Natural killer cell treated with Interleukin-12 subunit alpha and Interleukin-12 subunit beta and Interleukin-15 and Interleukin-18, amount 100 ng/mL, for 72 hours (primary cell): ENCODE measurements at regions not wholly inside any gene's neighbourhood (a gene's known extent, or its start where the extent isn't known, plus 50 kb on each side); places are given as distances from the start of the nearest gene placed in this dataset.
"Not testable (repeated sequence)": the region's sequence is repeated elsewhere in the genome, so short reads cannot be mapped to it uniquely, and the experiment has no call there.

Experiments used
- ATAC-seq, 2 donors: fragments of 150-1000 bp; cut with Tn5 transposase in 1 of 2; sonication (Bioruptor Pico), chemical (Tn5 transposase) in 1 of 2; 2 replicates each; pipeline ENCODE4 v1.10.0; 2021
- DNase-seq: peaks from one replicate; pipeline ENCODE4 v3.0.0; 2022; ENCODE audit warnings: low spot score
- H3K27ac Mint-ChIP-seq, 2 donors: 1 replicate in 1 of 2; 2 replicates in 1 of 2; pipeline ENCODE4 v1.8.0; 2022; ENCODE audit warnings: mixed read lengths in 2 of 2, mild to moderate bottlenecking in 1 of 2, moderate library complexity in 1 of 2
- H3K27me3 Mint-ChIP-seq, 2 donors: 1 replicate in 1 of 2; 2 replicates in 1 of 2; pipeline ENCODE4 v1.8.0; 2022; ENCODE audit warnings: mixed read lengths in 2 of 2
- H3K36me3 Mint-ChIP-seq: one replicate; pipeline ENCODE4 v1.8.0; 2022; ENCODE audit warnings: mixed read lengths
- H3K4me1 Mint-ChIP-seq, 2 donors: 1 replicate in 1 of 2; 2 replicates in 1 of 2; pipeline ENCODE4 v1.8.0; 2022; ENCODE audit warnings: low read depth in 2 of 2, mixed read lengths in 2 of 2, mild to moderate bottlenecking in 1 of 2
- H3K4me3 Mint-ChIP-seq: one replicate; pipeline ENCODE4 v1.8.0; 2022; ENCODE audit warnings: mixed read lengths
- H3K9me3 Mint-ChIP-seq: 2 replicates; pipeline ENCODE4 v1.8.0; 2022; ENCODE audit warnings: mixed read lengths

GRCh38 chr10:94251098-94251497, 111.6 kb downstream of the NOC3L start:
- Mint-ChIP-seq H3K4me3 (no peak overlapping the region), H3K9me3 (no peaks in the 10 kb centered on the region), H3K27me3 (peaks cover 6 to 20% of the 10 kb centered on the region in 2 donors), H3K27ac (no peak overlapping the region), H3K4me1 (no peaks in the 10 kb centered on the region), H3K36me3 (no peaks in the 10 kb centered on the region)
- no peak for ATAC-seq
- no peak for DNase-seq

- H3K36me3 Mint-ChIP-seq: no peaks in the 10 kb centered on the region
- H3K4me3 Mint-ChIP-seq: no peak overlapping the region
- H3K4me1 Mint-ChIP-seq: no peaks in the 10 kb centered on the region
- DNase-seq: no peak
- ATAC-seq: no peak
- no peaks in the 10 kb centered on the region for H3K9me3 Mint-ChIP-seq
- no peak overlapping the region for H3K27ac Mint-ChIP-seq
- H3K27me3 Mint-ChIP-seq: peaks cover 8 to 20% of the 10 kb centered on the region in 2 donors
These were observed 111.2 kb downstream of the NOC3L start for GRCh38 chr10:94251568-94251967.

GRCh38 chr10:94257407-94257806, 105.3 kb downstream of the NOC3L start:
- DNase-seq, H3K9me3 Mint-ChIP-seq, ATAC-seq, H3K4me1 Mint-ChIP-seq, H3K4me3 Mint-ChIP-seq, H3K36me3 Mint-ChIP-seq, H3K27ac Mint-ChIP-seq: not testable (repeated sequence)
- peaks cover 4 to 26% of the 10 kb centered on the region in 2 donors for H3K27me3 Mint-ChIP-seq

GRCh38 chr10:94260455-94260854, 102.3 kb downstream of the NOC3L start:
- DNase-seq: no peak
- Mint-ChIP-seq H3K36me3 (no peaks in the 10 kb centered on the region), H3K27me3 (peaks cover 4 to 22% of the 10 kb centered on the region in 2 donors), H3K4me3 (no peak overlapping the region), H3K9me3 (no peaks in the 10 kb centered on the region), H3K27ac (no peak overlapping the region), H3K4me1 (no peaks in the 10 kb centered on the region)
- no peak for ATAC-seq

GRCh38 chr10:94264085-94264484, 98.7 kb downstream of the NOC3L start:
- H3K27me3 Mint-ChIP-seq: peaks cover 5 to 30% of the 10 kb centered on the region in 2 donors

GRCh38 chr10:94266091-94266490, 96.6 kb downstream of the NOC3L start:
- Mint-ChIP-seq H3K9me3 (no peaks in the 10 kb centered on the region), H3K27me3 (peaks cover 5 to 26% of the 10 kb centered on the region in 2 donors), H3K4me3 (no peak overlapping the region), H3K36me3 (peaks cover 4% of the 10 kb centered on the region), H3K27ac (no peak overlapping the region), H3K4me1 (no peaks in the 10 kb centered on the region)
- ATAC-seq: no peak
- DNase-seq: no peak

More at GRCh38 chr10:94264085-94264484, 98.7 kb downstream of the NOC3L start:
- no peaks in the 10 kb centered on the region for H3K9me3 Mint-ChIP-seq
- no peak overlapping the region for H3K4me3 Mint-ChIP-seq
- no peaks in the 10 kb centered on the region for H3K36me3 Mint-ChIP-seq
- ATAC-seq (no peak), DNase-seq (no peak)
- H3K4me1 Mint-ChIP-seq: no peaks in the 10 kb centered on the region
- H3K27ac Mint-ChIP-seq: no peak overlapping the region

GRCh38 chr10:94268652-94269051, 94.1 kb downstream of the NOC3L start:
- no peak overlapping the region for H3K27ac Mint-ChIP-seq
- peaks cover 9% of the 10 kb centered on the region for H3K9me3 Mint-ChIP-seq
- no peak overlapping the region for H3K4me3 Mint-ChIP-seq
- ATAC-seq (no peak), DNase-seq (no peak)
- H3K27me3 Mint-ChIP-seq: peaks cover 3 to 14% of the 10 kb centered on the region in 2 donors
- peaks cover 4% of the 10 kb centered on the region for H3K36me3 Mint-ChIP-seq
- no peaks in the 10 kb centered on the region for H3K4me1 Mint-ChIP-seq

GRCh38 chr10:94274142-94274787, 88.5 kb downstream of the NOC3L start:
- peaks cover 9% of the 10 kb centered on the region for H3K9me3 Mint-ChIP-seq
- no peak for ATAC-seq
- peaks cover 3 to 5% of the 10 kb centered on the region in 2 donors for H3K27me3 Mint-ChIP-seq
- H3K27ac Mint-ChIP-seq: no peak overlapping the region
- no peak overlapping the region for H3K4me3 Mint-ChIP-seq
- no peak for DNase-seq
- peaks cover 4% of the 10 kb centered on the region for H3K36me3 Mint-ChIP-seq
- no peaks in the 10 kb centered on the region for H3K4me1 Mint-ChIP-seq

- Mint-ChIP-seq H3K9me3 (peaks cover 9% of the 10 kb centered on the region), H3K27me3 (peaks cover 15 to 19% of the 10 kb centered on the region in 2 donors), H3K27ac (no peak overlapping the region), H3K36me3 (peaks cover under 1% of the 10 kb centered on the region), H3K4me3 (no peak overlapping the region), H3K4me1 (peaks cover 9 to 10% of the 10 kb centered on the region in 2 donors)
- ATAC-seq: no peak
- DNase-seq: no peak
These were observed 86.6 kb downstream of the NOC3L start for GRCh38 chr10:94276140-94276539.

- H3K4me1 Mint-ChIP-seq: peaks cover 9 to 10% of the 10 kb centered on the region in 2 donors
- no peak for DNase-seq
- ATAC-seq: no peak
- no peaks in the 10 kb centered on the region for H3K36me3 Mint-ChIP-seq
- no peak overlapping the region for H3K27ac Mint-ChIP-seq
- no peak overlapping the region for H3K4me3 Mint-ChIP-seq
- H3K9me3 Mint-ChIP-seq: peaks cover 1% of the 10 kb centered on the region
- peaks cover 15 to 21% of the 10 kb centered on the region in 2 donors for H3K27me3 Mint-ChIP-seq
These were observed 85.3 kb downstream of the NOC3L start for GRCh38 chr10:94277450-94277849.

- H3K4me3 Mint-ChIP-seq: no peak overlapping the region
- no peak overlapping the region for H3K27ac Mint-ChIP-seq
These were observed 82.7 kb downstream of the NOC3L start for GRCh38 chr10:94279835-94280709.

GRCh38 chr10:94281654-94282053, 81.1 kb downstream of the NOC3L start:
- Mint-ChIP-seq H3K4me3 (no peak overlapping the region), H3K9me3 (no peaks in the 10 kb centered on the region), H3K36me3 (no peaks in the 10 kb centered on the region)

More at GRCh38 chr10:94279835-94280709, 82.7 kb downstream of the NOC3L start:
- Mint-ChIP-seq H3K9me3 (no peaks in the 10 kb centered on the region), H3K4me1 (peaks cover 9 to 10% of the 10 kb centered on the region in 2 donors), H3K27me3 (peaks cover 21 to 41% of the 10 kb centered on the region in 2 donors), H3K36me3 (no peaks in the 10 kb centered on the region)
- no peak for DNase-seq
- peak; percentile 68 to 70 for ATAC-seq

GRCh38 chr10:94282369-94282768, 80.4 kb downstream of the NOC3L start:
- DNase-seq: no peak
- ATAC-seq: no peak
- Mint-ChIP-seq H3K4me1 (peaks cover 9 to 10% of the 10 kb centered on the region in 2 donors), H3K4me3 (no peak overlapping the region), H3K9me3 (no peaks in the 10 kb centered on the region), H3K36me3 (no peaks in the 10 kb centered on the region), H3K27ac (no peak overlapping the region), H3K27me3 (peaks cover 27 to 53% of the 10 kb centered on the region in 2 donors)

More at GRCh38 chr10:94281654-94282053, 81.1 kb downstream of the NOC3L start:
- Mint-ChIP-seq H3K27me3 (peaks cover 27 to 49% of the 10 kb centered on the region in 2 donors), H3K27ac (no peak overlapping the region), H3K4me1 (peaks cover 9 to 10% of the 10 kb centered on the region in 2 donors)
- no peak for ATAC-seq
- no peak for DNase-seq
